ENCODE measurements at regions not wholly inside any gene's neighbourhood (a gene's known extent, or its start where the extent isn't known, plus 50 kb on each side); places are given as distances from the start of the nearest gene placed in this dataset.

DNA sequence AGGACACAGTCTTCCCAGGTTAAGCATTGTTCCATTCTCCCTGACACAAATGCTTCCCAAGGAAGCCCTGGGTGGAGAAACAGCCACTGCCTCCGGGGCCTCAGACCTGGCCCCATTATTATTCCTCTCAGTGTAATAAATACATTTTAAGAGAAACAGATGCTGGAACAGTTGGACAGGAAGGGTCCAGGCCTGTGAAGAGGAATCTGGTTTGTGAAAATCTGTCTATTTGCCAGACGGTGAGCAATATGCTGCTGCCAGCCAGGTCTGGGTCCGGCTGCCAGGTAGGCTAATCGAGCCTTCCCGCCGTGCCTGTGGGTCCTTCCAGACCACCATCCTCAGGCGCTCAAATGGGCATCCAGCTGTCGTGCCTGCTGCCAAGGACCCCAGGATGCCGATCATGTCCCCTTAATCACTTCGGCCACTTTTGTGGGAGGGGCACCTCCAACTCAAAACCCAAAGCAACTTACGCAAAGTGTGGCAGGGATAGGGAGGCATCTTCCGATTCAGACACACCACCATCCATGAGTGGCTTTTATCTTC lies 528.4 kb downstream of the MIAT start:
- DNase-seq (ENCODE audit: low read depth in 2 of 3, low spot score in 2 of 3) = no peak

GRCh38 chr22:27186643-27187042 lies 529.3 kb downstream of the MIAT start:
- no peak for DNase-seq (ENCODE audit: low read depth in 2 of 3, low spot score in 2 of 3)

- no peak for DNase-seq (ENCODE audit: low read depth in 2 of 3, low spot score in 2 of 3)
Observed at GRCh38 chr22:27192135-27192829, 534.9 kb downstream of the MIAT start.

DNA sequence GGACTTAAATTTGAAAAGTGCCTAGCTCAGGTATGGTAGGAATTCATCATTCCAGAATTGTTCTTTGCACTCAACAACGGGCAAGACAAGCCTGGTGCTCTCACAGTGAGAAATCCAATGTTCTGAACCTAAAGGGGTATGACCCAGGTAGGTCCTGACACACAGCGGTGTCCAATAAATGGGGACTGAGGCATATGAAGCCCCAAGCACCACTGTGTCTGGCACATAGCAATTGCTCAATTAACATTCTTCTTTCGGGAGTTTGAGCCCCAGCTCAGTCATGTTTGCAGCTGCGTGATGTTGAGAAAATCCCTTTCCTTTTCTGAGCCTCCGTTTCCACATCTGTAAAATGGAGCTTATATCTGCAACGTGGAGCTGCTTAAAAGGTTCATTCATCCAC lies 535.8 kb downstream of the MIAT start:
- no peak for DNase-seq (ENCODE audit: low read depth in 2 of 3, low spot score in 2 of 3)

- no peak for DNase-seq (ENCODE audit: low read depth in 2 of 3, low spot score in 2 of 3)
Observed at GRCh38 chr22:27193636-27194035, 536.2 kb downstream of the MIAT start.

DNA sequence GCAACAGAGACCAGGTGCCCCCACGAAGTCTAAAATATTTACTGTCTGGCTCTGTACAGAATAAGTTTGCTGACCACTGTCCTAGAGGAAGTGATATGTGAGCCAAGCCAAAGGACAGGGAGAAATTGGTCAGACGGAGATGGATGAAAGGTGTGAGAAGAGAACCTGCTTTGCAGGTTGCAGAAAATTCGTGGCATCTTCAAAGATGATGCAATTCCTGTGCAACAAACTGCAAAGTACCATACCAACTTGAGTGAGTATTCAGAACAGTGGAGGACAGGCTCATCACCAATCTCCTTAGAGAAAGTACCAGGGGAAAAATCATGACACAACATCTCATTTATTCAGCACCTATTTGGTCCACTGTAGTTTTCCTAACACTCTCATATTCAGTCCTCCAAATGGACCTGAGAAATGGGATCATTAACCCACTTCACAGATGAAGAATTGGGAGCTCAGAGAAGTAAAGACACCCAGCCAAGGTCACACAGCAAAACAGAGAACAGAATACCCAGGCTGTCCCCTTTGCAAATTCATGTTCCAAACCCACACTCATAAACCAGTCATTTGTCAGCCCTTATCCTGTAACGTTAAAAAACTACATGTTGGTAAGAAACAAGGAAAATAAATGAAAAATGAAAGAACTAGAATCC lies 536.8 kb downstream of the MIAT start:
- no peak for DNase-seq (ENCODE audit: low read depth in 2 of 3, low spot score in 2 of 3)

DNA sequence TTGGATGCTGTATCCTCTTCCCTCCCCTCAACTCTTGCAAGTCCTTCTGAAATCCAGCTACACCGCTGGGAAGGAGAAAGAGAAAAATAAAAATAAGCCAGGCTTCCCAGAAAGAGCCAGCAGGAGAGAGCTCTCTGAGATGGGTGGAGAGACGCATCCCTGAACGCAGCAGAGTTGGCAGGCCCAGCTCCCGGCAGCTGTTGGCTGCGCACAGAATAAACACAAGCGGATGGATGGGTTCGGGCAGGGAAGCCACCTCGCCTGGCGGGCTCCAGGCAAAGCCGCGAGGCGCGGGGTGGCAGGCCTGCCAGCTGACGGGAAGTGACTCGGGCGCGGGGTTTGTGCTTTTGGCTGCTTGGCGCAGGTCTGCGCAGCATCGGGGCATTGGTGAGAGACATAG lies 537.7 kb downstream of the MIAT start:
- no peak for DNase-seq (ENCODE audit: low read depth in 2 of 3, low spot score in 2 of 3)

DNA sequence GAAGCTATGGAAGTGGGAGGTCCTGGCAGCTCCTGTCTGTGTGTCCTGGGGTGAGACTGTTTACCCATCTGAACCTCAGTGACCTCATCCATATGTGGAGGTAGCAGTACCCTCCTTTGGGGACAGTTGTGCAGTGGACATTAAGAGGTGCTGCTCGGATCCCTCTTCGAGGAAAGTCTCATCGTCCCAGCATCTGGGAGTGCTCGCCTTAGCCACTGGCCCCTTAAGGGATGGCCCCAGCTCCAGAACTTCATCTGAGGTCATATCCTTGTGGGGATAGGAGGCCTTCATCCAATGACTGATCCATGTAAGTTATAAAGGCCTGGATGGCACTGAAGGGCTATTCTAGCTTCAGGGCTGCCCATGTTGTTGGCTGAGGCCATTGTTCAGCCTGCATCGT lies 538.1 kb downstream of the MIAT start:
- DNase-seq (ENCODE audit: low read depth in 2 of 3, low spot score in 2 of 3) = no peak

DNA sequence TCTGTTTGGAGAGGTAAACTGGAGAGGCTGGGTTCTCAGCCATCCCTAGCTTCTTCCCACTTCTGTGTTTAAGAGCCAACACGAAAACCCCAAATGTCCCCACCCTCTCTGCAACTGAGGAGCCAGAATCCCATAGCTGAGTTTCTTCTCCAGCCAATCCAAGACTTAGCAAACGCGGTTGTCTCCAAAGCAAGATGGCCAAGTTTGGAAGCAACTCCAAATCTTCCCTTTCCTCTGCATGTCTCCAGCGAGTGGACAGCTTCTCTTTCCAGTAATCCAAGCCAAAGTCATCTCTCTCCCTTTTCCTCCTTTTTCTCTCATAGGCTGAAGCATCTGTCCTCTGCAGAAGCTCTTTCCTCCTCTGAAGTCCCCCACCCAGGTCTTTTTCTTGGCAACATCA lies 539.2 kb downstream of the MIAT start:
- DNase-seq (ENCODE audit: low read depth in 2 of 3, low spot score in 2 of 3) = no peak

- DNase-seq (ENCODE audit: low read depth in 2 of 3, low spot score in 2 of 3) = no peak
Observed at GRCh38 chr22:27197052-27197451, 539.7 kb downstream of the MIAT start.

DNA sequence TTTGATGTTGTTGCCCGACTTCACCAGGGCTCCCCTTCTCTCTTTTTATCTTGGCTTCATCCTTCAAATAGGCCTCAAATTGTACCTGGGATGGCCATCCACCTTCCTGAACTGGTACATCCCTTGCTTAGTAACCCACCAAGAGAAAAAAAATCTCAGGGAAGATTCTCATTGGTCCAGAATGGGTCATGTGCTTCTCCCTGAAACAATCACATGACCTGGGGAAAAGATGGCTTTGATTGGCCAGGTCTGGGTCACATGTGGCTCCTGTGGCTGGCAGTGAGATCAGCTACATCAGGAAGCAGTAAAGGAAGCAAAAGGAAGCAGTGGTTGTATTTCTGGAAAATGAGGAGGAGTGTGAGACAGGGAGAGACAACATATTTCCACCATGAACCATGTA lies 540.2 kb downstream of the MIAT start:
- DNase-seq (ENCODE audit: low read depth in 2 of 3, low spot score in 2 of 3) = no peak

GRCh38 chr22:27198518-27199035 lies 541.2 kb downstream of the MIAT start:
- no peak for DNase-seq (ENCODE audit: low read depth in 2 of 3, low spot score in 2 of 3)

- no peak for DNase-seq (ENCODE audit: low read depth in 2 of 3, low spot score in 2 of 3)
Observed at GRCh38 chr22:27199354-27199753, 542.0 kb downstream of the MIAT start.

GRCh38 chr22:27201276-27201675 lies 543.9 kb downstream of the MIAT start:
- DNase-seq (ENCODE audit: low read depth in 2 of 3, low spot score in 2 of 3) = no peak

DNA sequence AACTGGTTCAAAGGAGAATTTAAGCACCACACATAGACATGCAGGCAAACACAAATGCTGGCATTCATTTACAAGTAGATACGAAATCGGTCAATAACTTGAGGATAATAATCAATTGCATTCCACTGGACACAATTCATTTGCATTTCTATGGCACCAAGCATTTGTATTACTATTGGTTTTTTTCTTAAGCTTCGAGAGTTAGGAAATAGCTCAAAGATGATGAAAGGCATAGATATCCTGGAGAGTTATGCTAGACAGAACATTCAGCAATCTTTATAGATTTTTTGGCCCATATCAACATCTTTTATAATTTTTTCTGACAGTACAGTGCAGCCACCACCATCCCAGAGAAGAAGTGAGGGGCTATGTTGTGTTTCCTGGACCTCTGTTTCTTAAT lies 544.4 kb downstream of the MIAT start:
- no peak for DNase-seq (ENCODE audit: low read depth in 2 of 3, low spot score in 2 of 3)

DNA sequence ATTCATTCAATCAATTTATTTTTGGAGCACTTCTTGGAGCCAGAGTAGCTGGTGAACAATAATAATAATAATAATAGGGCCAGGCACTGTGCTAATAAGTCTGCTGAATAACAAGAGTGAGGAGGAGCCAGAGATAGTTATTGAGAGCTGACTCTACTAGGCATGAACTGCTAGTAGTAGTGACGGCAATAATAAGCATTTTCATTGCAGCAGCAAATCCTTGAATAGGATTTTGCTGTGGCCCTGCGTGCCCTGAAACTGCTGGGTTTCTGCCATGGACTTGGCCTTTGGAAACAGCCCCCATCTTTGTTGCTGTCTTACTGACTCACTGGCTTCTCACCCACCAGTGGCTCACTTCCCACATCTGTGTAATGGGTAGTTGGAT lies 545.9 kb downstream of the MIAT start:
- no peak for DNase-seq (ENCODE audit: low read depth in 2 of 3, low spot score in 2 of 3)

GRCh38 chr22:27204280-27204679 lies 546.9 kb downstream of the MIAT start:
- no peak for DNase-seq (ENCODE audit: low read depth in 2 of 3, low spot score in 2 of 3)

GRCh38 chr22:27204817-27205216 lies 547.4 kb downstream of the MIAT start:
- no peak for DNase-seq (ENCODE audit: low read depth in 2 of 3, low spot score in 2 of 3)

- DNase-seq (ENCODE audit: low read depth in 2 of 3, low spot score in 2 of 3) = no peak
Observed at GRCh38 chr22:27205492-27206373, 548.3 kb downstream of the MIAT start.

DNA sequence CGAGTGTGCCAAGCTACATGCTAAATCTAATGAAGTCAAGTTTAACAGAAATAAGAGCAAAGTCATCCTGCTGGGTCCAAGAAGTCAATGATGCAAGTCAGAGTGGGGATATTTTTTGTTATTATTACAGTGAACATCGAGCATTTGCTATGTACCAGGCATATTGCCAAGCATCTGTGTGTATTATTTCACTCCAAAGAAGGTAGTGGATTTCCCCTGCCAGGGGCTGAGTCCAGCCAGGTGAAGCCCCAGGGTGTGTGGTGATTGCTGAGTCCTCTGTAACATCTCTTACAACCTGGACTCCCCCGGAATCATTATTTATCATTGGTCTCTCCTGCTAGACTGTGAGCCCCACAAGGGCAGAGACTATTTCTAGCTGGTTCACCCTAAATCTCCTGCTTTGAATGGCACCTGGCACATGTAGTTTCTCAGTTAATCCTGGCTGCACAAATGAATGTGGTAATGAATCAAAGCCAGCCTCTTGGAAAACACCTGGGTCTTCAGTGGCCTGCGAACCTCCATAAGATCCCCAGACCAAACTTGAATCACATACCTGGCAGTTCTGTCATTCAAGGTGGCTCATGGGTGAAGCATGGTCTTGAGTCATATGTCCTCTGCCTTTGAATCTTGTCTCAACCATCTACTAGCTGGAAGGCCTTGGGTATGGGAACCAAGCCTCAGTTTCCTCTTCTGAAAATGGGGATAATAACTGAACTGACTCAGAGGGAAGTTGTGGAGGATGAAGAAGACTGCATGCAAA lies 549.2 kb downstream of the MIAT start:
- no peak for DNase-seq (ENCODE audit: low read depth in 2 of 3, low spot score in 2 of 3)

- DNase-seq (ENCODE audit: low read depth in 2 of 3, low spot score in 2 of 3) = no peak
Observed at GRCh38 chr22:27207266-27207665, 549.9 kb downstream of the MIAT start.

All from hematopoietic multipotent progenitor cell (in vitro differentiated cells).